ENCODE measurements at regions not wholly inside any gene's neighbourhood (a gene's known extent, or its start where the extent isn't known, plus 50 kb on each side); places are given as distances from the start of the nearest gene placed in this dataset.

DNA sequence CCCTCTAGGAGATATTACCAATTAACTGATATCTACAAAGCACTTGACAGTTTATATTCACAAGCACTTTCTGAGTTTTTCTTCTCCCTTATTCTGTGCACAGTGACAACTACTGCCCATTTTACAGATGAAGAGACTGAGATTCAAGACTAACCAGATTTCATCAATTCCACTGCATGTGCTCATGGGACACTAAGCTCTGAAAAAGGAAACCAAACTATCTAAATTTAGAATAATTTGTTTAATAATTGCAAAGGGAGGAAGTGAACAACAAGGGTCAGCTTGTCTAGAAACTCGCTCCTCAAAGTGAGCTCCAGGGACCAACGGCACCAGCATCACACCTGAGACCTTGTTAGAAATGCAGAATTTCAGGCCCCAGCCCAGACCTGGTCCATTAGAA is 50.8 kb upstream of the MYLIP start:
- no peak for DNase-seq

DNA sequence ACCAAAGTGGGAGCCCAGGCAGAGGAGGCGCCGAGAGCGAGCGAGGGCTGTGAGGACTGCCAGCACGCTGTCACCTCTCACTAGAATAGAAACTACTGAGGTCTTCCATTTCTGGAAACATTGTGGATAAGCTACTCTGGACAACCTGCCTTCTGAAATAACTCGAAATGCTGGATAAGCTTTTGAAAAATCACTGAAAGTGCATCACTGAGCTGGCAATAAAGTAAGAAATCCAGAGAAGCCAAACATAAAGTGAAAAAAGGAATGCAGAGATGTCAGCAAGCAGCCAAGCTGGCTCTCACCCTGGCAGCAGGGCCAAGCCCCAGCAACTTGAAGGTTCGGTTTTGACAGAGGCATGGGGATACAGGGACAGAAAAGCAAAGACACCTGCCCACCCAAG is 59.2 kb upstream of the MYLIP start:
- DNase-seq = no peak

DNA sequence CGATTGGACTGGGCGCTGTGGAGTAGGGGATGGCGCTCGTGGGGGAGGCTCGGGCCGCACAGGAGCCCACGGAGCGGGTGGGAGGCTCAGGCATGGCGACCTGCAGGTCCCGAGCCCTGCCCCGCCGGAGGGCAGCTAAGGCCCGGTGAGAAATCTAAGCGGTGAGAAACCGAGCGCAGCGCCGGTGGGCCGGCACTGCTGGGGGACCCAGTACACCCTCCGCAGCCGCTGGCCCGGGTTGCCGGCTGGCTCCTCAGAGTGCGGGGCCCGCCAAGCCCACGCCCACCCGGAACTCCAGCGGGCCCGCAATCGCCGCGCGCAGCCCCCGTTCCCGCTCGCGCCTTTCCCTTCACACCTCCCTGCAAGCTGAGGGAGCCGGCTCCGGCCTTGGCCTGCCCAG is 59.7 kb upstream of the MYLIP start:
- DNase-seq = no peak

DNA sequence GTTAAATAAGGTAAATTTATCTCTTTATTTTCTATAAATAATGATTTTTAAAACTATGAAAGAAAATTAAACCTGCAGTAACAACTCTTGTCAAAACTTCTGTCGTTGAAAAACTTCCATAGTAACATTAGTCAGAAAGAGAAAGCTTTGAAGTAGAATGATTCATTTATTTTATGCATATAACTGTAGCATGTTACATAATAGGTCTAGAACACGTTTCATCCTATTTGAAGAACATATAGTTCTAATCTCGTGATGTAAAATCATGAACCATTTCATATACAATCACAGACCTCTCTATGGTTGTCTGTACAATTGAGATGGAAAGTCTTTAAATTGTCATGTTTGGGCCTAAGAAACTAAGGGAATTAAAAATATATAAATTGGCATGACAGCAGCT is 61.3 kb upstream of the MYLIP start:
- DNase-seq = no peak

DNA sequence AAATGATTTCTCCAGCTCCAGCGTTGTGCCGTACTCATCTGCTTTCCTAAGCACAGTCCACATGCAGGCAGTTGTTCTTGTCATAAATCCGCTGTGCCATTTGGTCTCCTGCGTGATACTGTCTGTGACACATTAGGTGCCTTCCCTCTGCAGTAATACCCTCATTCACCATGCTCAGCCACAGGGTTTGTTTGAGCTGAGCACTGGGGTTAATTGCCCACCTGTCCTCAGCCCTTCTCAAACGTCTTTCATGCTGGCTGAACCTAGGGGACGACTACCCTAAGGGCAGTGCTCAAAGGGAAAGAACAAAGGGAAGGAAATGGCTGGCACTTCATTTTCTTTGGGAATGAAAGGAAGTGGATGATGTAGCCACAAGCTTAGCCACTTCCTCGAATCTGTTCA is 64.2 kb upstream of the MYLIP start:
- no peak for DNase-seq

DNA sequence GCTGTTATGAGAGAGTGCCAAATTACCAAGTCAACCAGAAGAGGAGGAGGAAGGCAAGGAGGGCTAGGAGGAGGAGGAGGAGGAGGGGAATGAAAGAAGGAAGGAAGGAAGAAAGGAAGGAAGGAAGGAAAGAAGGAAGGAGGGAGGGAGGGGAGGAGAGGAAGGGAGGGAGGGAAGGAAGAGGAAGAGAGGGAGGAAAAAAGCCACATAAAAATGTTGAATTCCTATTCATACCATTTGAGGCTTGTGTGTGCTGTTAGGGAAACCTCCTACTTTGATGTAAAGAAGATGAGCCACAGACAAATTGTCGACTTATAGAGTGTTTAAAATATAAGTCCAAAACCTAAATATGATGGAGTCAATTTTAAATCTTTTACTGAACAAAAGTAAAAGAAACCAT is 65.3 kb upstream of the MYLIP start:
- DNase-seq = no peak

DNA sequence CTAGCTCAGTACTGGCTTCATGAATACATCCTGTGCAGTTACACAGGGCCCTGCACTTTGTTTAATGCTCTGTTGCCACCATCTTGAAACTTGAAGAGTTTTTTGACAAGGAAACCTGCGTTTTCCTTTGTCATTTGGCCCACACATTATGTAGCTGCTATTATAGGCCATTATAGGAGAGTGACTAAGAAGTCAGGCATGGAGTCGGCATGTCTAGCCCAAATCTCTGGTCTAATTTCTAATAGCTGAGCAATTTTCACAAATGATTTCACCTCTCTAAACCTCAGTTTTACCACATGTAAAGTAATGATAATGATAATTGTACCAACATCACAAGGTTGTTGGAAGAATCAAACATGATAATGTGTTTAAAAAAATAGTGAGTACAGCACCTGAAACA is 67.1 kb upstream of the MYLIP start:
- DNase-seq = no peak

DNA sequence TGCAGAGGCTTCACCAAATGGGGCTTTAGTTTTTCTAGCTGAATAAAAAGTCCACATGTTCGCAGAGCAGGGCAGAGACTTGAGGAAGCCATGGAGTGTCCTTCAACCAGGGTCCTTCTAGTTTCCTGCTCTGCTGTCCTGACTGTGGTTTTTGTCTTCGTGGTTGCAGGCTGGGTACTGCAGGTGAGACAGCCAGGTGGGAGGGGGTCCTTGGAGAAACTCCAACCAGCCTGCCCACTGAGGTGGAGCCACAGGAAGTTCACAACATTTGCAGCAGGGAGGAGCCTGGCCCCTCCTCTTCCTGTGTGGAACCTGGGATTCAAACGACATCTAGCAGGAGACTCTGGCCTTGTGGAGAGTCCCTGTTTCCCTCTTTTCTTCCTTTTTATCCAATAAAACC is 68.8 kb upstream of the MYLIP start:
- no peak for DNase-seq

DNA sequence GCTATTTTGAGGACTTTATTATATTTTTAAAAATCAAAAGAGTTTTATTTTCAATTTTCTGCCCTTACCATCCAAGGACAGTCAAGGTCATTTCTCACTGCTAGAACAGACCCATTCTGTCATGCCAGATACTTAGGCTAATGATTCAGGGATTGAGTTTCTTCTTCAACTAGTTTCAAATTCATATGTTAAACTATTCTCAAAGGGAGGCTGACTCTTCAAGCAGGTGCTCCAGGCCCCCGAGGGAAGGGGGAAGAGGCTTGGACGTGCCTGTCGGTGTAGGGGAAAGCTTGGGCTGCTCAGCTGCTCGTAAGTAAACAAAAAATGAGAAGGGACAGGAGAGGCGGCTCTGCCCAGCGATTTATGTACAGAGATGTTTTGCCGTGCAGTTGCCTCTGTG is 69.4 kb upstream of the MYLIP start:
- no peak for DNase-seq

DNA sequence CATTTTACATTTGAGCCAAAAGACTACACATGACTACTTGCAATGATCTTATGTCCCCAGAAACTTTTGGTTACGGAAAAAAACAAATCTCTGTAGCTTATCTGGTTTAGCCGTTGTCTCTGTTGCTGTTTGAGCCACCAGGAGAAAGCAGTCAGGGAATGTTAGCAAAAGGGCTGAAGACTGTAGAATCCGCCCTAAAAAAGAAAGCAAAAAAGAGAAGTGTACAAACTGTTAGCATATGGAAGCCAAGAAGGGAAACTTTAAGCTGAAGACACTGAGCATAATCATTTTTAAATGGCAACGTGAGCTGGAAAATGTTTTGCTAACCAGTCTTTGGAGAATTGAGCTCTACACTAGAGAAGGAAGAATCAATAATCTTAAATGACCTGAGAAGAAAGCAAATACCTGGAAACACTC is 69.9 kb upstream of the MYLIP start:
- DNase-seq = no peak

DNA sequence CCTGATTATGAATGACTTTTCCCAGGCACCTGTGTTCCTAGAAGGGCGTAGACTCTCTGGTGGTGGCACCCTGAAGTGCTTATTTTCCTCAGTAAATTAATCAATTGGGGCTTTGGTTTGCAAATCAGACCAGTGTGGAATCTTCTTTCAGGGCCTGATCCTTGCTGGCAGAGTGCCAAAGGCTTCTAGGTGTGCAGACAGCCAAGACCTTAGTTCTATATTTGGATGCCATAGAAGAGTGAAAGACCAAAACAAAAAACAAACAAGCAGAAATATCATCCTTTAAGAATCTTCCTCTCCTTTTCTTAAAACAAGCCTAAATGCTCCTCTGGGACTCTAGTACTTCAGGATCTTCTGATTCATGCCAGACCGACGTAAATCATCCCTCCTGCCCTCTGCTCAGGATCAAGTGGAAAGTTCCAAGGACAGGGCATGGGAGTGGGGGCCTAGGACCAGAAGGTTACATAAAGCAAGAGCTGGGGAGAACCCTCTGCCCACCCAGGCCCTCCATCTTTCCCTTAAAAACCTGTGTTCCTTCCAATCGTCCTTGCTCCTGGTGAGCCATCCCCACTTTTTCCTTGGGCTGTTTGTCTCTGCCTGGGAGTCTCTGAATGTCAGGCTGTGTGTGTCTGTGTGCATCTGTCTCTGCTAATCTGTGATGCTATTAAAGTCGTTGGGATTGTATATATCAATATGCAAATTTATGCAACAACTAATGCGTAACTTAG is 70.5 kb upstream of the MYLIP start:
- no peak for DNase-seq

DNA sequence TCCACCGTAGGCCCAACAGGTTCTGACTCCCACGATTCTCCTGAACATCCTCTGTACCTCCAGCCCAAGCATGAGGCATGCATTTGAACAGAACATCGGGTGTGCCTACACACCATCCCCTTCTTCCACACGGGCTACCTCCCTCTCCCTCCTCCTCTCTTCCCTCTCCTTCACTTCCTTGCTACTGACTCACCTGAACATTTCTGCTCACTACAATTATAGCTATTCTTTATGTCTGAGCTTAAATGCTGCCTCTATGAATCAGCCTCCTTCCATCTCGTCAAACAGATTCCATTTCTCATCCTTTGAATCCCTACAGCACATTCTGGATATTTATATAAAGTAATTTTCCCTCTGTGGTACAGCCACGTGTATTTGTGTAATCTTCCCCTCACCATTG is 71.4 kb upstream of the MYLIP start:
- no peak for DNase-seq

DNA sequence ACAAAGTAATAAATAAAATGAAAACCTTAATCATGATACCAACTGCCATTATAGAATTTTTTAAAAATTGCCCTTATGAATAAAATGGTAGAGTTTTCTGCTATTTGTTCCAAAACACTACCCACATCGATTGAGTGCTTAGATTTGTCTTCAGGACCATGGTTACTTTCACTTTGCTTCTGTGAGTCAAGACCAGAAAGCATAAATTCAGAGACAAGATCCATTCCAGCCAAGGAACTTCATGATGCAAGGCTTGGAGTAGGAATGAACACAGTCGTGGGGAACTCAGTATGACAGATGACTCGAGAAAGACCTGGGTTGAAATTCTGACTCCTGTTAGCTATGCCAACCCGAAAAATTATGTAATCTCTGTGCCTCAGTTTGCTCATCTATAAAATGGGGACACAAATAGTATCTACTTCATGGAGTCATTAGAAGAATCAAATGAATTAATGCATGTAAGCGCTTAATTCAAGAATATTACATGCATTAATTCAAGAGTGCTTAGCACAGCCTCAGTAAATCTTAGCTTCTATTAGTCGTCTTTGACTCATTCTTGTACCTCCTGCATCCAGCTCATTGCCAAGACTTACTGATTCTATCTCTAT is 72.5 kb upstream of the MYLIP start:
- no peak for DNase-seq

DNA sequence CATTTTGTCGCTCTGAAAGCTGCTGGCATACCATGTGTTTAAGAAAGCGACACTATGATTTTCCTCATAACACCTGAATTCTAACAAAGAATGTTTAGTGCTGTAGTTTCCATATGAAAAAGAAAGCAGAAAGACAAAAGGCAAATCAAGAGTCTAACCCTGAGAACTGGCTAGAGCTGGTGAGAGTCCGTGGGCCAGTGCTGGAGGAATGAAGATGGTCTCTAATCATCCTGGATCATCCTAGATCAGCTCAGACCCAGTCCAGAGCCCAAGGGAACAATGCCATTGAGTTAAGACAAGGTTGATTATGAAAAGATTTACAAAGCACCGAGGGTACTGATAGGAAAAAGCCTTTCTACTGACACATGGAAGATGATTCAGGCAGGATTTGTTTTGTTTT is 73.0 kb upstream of the MYLIP start:
- DNase-seq = no peak

DNA sequence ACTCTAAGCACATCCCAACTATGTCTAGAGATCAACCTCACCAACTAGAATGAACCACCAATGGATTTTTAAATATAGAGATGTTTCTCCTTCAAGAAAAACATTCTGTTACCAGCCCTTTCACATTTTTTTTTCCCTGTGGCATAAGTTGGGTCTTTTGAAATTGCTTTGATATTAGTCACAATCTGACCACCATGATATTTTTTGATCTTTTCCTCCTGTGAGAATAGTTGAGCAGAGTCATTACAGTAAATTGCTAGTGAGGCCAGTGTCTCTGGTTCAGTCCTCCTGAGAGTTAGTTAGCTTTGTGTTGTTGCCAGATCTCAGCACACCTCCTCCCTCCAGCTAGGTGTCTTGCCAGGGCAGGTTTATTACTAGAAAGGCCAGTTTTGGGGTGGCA is 79.7 kb upstream of the MYLIP start:
- no peak for DNase-seq

DNA sequence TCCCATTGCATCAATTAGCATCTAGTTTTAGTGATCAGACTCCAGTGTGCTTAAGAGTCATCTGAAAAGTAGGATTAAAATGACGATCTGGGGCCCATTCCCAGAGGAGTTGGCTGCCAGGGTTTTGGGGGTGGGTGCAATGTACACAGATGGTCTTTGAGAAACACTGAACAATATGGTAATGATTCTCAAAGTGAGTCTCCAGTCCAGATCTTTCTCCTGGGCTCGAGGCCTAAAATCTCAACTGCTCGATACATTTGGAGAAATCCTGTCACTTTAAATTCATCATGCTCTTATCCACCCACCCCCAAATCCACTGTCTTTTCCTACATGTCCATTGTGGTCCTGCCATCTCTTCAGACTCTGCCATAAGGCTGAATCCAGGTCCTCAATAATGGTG is 80.7 kb upstream of the MYLIP start:
- DNase-seq = no peak

DNA sequence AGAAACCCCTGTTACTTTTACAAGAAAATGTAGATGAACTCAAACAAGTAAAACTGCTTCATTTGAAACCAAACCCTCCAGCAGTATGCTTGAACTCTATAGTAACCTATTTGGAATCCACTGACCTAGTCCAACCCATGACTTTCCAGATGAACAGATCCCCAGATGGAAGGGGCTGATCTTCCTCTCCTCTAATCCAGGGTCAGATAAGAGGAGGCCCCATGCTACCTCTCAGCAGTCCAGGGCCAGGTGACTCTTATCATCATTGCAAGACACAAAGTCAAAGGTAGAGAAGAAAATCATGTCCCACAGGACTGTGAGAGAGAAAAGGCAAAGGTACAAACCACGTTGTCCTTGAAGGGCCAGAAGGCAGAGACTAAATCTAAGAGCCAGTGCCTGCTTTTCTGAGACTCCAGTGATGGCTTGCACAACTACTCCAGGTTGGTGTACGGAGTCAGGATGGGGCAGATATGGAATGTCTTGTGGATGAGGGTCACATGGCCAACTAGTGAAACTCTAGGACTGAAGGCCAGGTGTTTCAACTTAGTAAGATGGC is 81.4 kb upstream of the MYLIP start:
- DNase-seq = no peak

DNA sequence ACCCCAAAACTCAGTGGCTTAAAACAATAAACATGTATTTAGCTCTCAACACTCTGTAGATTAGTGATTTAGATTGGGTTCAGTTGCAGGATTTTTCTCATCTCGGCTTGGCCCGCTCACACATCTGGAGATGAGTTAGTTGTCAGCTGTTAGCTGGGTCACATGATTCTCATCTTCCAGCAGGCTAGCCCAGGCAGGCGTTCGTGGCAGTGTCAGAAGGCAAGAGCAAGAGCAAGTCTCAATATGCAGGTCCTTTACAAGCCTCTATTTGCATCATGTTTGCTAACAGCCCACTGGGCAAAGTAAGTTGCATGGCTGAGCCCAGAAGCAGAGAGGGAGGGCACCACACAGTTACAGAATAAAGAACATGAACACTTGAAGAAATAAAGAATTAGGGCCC is 83.6 kb upstream of the MYLIP start:
- DNase-seq = no peak

DNA sequence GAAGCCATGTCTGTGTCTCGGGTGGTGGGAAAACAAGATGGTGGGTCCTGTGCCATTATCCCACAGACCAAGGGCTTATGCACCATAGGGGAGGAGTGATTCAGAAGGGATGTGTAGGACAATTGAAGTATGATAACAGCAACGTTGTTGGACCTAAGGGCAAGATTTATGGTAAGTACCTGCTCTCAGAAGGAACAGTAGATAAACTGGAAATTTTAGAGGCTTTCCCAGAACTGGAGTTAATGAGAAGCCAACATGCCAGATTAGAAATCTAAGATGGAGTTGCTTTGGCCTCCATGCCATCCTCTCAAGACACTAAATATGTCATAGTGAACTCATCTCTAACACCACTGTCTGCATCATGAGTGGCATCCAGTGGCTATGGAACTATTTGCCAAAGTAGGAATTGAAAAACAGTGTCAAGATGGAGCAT is 84.7 kb upstream of the MYLIP start:
- DNase-seq = no peak

DNA sequence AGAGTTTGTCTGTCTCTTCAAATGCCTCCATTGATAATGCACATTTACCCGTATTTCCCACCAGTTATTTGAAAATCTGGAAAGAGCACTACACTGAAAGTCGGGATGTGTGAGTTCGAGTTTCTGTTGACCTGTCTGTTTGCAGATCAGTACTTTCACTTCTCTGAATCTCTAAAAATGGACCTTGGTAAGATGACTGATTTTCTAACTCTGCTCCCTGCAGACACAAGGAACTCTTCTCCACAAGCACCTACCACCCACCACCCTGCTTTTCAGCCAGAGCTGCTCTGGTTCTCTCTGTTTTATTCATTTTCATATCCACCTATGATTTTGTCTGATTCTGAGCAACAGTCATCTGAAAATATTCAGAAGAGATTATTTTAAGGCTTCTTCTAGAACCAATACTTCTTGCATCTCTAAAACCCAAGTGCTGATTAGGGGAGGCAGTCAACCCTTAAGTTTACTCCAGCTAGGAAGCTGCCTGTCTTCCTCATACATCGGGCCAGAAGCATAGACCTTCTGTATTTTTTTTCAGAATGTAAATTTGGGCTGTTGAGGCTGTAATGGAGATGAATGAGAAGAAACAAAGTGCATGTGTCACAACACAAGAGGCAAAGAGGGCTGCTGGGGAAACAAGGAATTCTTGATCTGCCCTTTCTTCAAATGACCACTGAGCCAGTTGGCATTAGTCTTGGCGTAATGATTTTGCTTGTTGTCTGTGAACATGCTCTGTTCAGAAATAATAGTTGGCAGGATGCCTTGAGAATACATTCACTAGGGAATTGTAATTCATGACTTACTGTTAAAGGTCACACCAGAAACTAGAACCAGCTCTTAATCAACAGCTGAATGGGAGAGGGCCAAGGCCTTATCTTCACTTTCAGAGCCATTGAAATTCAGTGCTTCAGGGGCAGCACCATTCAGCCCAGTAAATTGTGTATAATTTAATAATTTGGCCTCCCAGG is 85.4 kb upstream of the MYLIP start:
- no peak for DNase-seq

DNA sequence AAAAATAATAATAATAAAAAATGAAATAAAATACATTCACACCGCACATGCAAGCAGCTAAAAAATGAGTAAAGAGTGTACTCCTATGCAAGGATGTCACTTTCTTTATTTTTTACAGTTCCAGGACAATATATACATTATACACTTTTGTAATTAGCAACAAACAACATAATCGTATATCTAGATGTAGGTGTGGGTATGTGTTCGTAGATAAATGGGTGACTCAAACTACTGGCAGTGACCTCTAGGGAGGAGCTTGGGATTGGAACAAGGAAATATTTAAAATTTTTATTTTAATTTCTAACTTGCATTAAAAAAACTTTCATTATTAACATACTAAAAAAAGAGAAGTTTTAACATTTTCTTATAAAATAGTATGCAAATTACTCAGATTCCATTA is 86.1 kb upstream of the MYLIP start:
- no peak for DNase-seq

DNA sequence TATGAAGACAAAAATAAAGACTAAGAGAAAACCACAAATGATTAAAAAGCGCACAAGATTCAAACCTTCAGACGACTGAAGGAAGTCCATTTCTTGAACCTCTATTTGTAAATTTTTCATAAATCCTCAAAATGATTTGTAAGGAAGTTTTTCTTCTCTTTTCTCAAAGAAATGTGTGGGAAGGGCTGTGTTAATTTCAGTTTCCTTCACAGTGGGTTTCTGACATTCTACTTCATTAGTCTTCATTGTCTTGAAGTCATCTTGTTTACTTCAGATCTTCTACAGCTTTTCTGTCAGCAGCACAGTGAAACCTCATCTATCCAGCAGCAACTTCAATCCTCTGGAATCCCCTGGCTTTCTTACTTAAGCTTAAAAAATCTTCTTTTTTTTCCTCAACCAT is 87.6 kb upstream of the MYLIP start:
- no peak for DNase-seq

DNA sequence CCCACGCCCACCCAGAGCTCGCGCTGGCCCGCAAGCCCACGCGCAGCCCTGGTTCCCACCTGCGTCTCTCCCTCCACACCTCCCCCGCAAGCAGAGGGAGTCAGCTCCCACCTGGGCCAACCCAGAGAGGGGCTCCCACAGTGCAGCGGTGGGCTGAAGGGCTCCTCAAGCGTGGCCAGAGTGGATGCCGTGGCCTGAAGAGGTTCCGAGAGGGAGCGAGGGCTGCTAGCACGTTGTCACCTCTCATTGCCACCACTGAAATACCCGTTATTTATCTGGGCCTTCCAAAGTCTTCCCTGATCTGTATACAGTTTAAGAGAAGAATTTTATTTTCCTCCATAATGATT is 88.3 kb upstream of the MYLIP start:
- no peak for DNase-seq

Measured in activated naive CD4-positive, alpha-beta T cell treated with Interleukin-2 at 50 U/mL for 16 hours (primary cell).